B cell (primary cell): ENCODE measurements at regions not wholly inside any gene's neighbourhood (a gene's known extent, or its start where the extent isn't known, plus 50 kb on each side); places are given as distances from the start of the nearest gene placed in this dataset.

Source experiments
- ATAC-seq: fragments of 200-7000 bp; cut with Tn5 transposase; one replicate; pipeline ENCODE4 v1.10.0; 2021; ENCODE audit warnings: low read depth, mild to moderate bottlenecking, moderate number of reproducible peaks, moderate library complexity
- CTCF ChIA-PET: fragments of 350-600 bp; sonication (Branson Sonifier 250); formaldehyde crosslinking; loops from one replicate; lab custom pipeline; 2021; ENCODE audit warnings: antibody characterized with exemption, inconsistent platforms; lab: Charles Lee
- POLR2A ChIA-PET: fragments of 350-600 bp; sonication (Branson Sonifier 250); formaldehyde crosslinking; loops from one replicate; lab custom pipeline; 2021; ENCODE audit warnings: antibody characterized with exemption; lab: Charles Lee
- DNase-seq: peaks from one replicate; pipeline ENCODE4 v3.0.0; 2013
- H2AFZ ChIP-seq: 2 replicates; pipeline ENCODE4 v1.6.1; 2012; ENCODE audit warnings: mild to moderate bottlenecking, low read depth, low read length; ENCODE audit not compliant: insufficient read depth, poor library complexity, severe bottlenecking
- H3K27ac ChIP-seq, 2 donors: 1 replicate in 1 of 2; 2 replicates in 1 of 2; pipeline ENCODE4 v1.5.1; 2012 to 2013; ENCODE audit warnings: low read length in 2 of 2, mild to moderate bottlenecking in 2 of 2, moderate library complexity in 1 of 2
- H3K27me3 ChIP-seq, 4 experiments: fragments of 200-600 bp in 1 of 4; sonication (generic) in 1 of 4; replicated peaks in 1 of 4; 1 replicate in 2 of 4; 2 replicates in 2 of 4; pipeline versions ENCODE4 v1.6.1 to v1.7.0; 2013 to 2016; ENCODE audit warnings: low read length in 3 of 4, mild to moderate bottlenecking in 2 of 4, mixed read lengths in 1 of 4, moderate library complexity in 1 of 4; ENCODE audit not compliant: insufficient read depth in 4 of 4, control insufficient read depth in 3 of 4; ENCODE audit errors: control extremely low read depth in 1 of 4
- H3K36me3 ChIP-seq, 2 experiments: replicated peaks in 1 of 2; 1 replicate in 1 of 2; 2 replicates in 1 of 2; pipeline versions ENCODE4 v1.6.1 to v1.7.1; 2013; ENCODE audit warnings: low read length in 1 of 2; ENCODE audit not compliant: insufficient read depth in 2 of 2, control insufficient read depth in 1 of 2; ENCODE audit errors: control extremely low read depth in 1 of 2, extremely low read depth in 1 of 2
- H3K4me1 ChIP-seq, 2 donors: fragments of 200-600 bp in 1 of 2; sonication (generic) in 1 of 2; 1 replicate in 1 of 2; 2 replicates in 1 of 2; pipeline versions ENCODE4 v1.5.1 to v1.6.1; 2013 to 2017; ENCODE audit warnings: low read length in 2 of 2; ENCODE audit not compliant: control insufficient read depth in 2 of 2, insufficient read depth in 2 of 2
- H3K4me2 ChIP-seq: replicated peaks from 2 replicates; pipeline ENCODE3; 2012; ENCODE audit warnings: mild to moderate bottlenecking, low read depth, low read length; ENCODE audit not compliant: poor library complexity, severe bottlenecking
- H3K4me3 ChIP-seq, 5 experiments: fragments of 200-600 bp in 1 of 5; sonication (generic) in 1 of 5; 1 replicate in 3 of 5; 2 replicates in 2 of 5; pipeline versions ENCODE4 v1.5.1 to v1.7.0; 2011 to 2016; ENCODE audit warnings: low read length in 4 of 5, mild to moderate bottlenecking in 4 of 5, low read depth in 2 of 5, control low read depth in 1 of 5, moderate library complexity in 1 of 5; ENCODE audit not compliant: insufficient read depth in 1 of 5; ENCODE audit errors: control extremely low read depth in 1 of 5, extremely low read depth in 1 of 5
- H3K79me2 ChIP-seq: fragments of 200-600 bp; sonication (generic); one replicate; pipeline ENCODE4 v1.6.0; 2016; ENCODE audit warnings: low read length; ENCODE audit not compliant: control insufficient read depth, insufficient read depth
- H3K9ac ChIP-seq: fragments of 200-600 bp; sonication (generic); 2 replicates; pipeline ENCODE4 v1.6.1; 2017; ENCODE audit warnings: mild to moderate bottlenecking, low read length, moderate library complexity
- H3K9me3 ChIP-seq, 3 donors: one replicate each; pipeline versions ENCODE4 v1.6.1 to v1.7.1; 2013; ENCODE audit warnings: low read length in 2 of 3; ENCODE audit not compliant: control insufficient read depth in 2 of 3, insufficient read depth in 1 of 3; ENCODE audit errors: control extremely low read depth in 1 of 3
- H4K20me1 ChIP-seq: 2 replicates; pipeline ENCODE4 v1.6.0; 2012; ENCODE audit warnings: mild to moderate bottlenecking, low read length; ENCODE audit not compliant: insufficient read depth, control insufficient read depth, poor library complexity, severe bottlenecking
- H3K27ac Mint-ChIP-seq: one replicate; pipeline ENCODE4 v1.8.0; 2021; ENCODE audit warnings: mixed read lengths
- H3K27me3 Mint-ChIP-seq: one replicate; pipeline ENCODE4 v1.8.0; 2021; ENCODE audit warnings: mixed read lengths
- H3K4me1 Mint-ChIP-seq: one replicate; pipeline ENCODE4 v1.8.0; 2021; ENCODE audit warnings: mixed read lengths
- H3K4me3 Mint-ChIP-seq: one replicate; pipeline ENCODE4 v1.8.0; 2021; ENCODE audit warnings: mixed read lengths
- H3K9me3 Mint-ChIP-seq: one replicate; pipeline ENCODE4 v1.8.0; 2022; ENCODE audit warnings: mixed read lengths; ENCODE audit not compliant: insufficient read depth
- EZH2 ChIP-seq: IDR thresholded peaks from 2 replicates; pipeline ENCODE4 v1.6.1; 2012; ENCODE audit warnings: borderline replicate concordance, low read depth, mild to moderate bottlenecking, moderate library complexity, low read length; ENCODE audit not compliant: insufficient read depth, poor library complexity, severe bottlenecking
- WGBS: methylation state at CpG from one replicate; pipeline ENCODE4 v1.1.5; 2013; ENCODE audit warnings: missing lambda C conversion rate; ENCODE audit not compliant: insufficient coverage; 5-methylcytosine and 5-hydroxymethylcytosine counted together
- intact Hi-C: fragments of 100-400 bp; cut with micrococcal nuclease; formaldehyde crosslinking; loops from one replicate; pipeline ENCODE4 v1.10.0; 2022
- TF ChIP-seq, protein P1 (sequence below): fragments of 200-600 bp; IDR thresholded peaks from one replicate; pipeline ENCODE4 v1.8.0; 2022; ENCODE audit warnings: antibody characterized with exemption, mild to moderate bottlenecking

DNA sequence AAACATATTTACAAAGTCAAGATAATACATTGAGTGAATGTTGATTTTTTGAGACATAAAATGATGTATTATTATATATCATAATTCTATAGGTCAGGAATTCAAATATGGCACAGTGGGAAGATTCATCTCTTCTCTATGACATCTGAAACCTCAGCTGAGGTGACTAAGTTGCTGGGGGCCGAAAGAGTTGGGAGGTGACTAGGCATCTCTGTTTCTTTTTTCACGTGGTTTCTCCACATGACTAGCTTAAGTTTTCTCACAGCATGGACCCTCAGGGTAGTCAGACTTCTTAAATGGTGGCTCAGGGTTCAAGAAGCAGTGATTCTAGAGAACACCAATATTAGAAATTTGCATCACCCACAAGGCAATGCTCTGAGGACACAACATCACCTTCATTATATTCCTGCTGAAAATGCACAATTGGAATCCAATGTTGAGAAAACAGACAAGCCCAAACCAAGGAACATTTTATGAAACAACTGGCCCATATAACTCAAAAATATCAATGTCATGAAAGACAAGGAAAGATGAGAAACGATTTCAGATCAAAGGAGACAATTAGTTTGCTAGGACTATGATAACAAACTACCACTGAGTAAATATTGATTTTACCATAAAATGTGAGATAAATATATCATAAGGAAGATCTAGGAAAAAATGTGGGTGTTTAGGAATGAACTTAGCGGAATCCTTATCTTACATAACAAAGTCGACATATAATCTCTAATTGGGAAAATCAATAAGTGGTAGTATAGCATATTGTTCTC is 273.3 kb upstream of the IRAK1BP1 start:
- no peak for TF ChIP-seq EZH2
- TF ChIP-seq, protein P1, sequence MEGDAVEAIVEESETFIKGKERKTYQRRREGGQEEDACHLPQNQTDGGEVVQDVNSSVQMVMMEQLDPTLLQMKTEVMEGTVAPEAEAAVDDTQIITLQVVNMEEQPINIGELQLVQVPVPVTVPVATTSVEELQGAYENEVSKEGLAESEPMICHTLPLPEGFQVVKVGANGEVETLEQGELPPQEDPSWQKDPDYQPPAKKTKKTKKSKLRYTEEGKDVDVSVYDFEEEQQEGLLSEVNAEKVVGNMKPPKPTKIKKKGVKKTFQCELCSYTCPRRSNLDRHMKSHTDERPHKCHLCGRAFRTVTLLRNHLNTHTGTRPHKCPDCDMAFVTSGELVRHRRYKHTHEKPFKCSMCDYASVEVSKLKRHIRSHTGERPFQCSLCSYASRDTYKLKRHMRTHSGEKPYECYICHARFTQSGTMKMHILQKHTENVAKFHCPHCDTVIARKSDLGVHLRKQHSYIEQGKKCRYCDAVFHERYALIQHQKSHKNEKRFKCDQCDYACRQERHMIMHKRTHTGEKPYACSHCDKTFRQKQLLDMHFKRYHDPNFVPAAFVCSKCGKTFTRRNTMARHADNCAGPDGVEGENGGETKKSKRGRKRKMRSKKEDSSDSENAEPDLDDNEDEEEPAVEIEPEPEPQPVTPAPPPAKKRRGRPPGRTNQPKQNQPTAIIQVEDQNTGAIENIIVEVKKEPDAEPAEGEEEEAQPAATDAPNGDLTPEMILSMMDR: no peak

DNA sequence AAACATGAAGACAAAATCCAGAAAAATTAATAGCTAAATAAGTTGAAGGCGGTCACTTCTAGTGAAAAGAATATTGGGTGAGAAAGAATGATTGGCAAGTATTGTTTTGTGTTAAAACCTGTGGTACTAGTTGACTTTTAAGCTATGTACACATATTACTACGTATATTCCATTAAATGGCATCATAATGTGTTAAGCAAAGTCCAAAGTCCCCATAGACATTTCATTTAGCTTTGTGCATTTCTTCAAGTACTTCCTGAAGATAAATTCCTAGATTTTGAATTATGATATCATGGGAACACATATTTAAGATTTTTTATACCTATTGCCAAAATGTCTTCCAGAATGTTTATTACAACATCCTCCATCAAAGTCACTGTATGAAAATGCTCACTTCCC is 272.7 kb upstream of the IRAK1BP1 start:
- Mint-ChIP-seq H3K4me1 (no peaks in the 10 kb centered on the region), H3K4me3 (no peak overlapping the region), H3K27ac (no peak overlapping the region), H3K27me3 (no peaks in the 10 kb centered on the region), H3K9me3 (peaks cover 2% of the 10 kb centered on the region)
- ChIA-PET POLR2A (no interaction called here), CTCF (no interaction called here)
- no peaks in the 10 kb centered on the region for H3K4me1 ChIP-seq
- H3K4me3 ChIP-seq: no peak overlapping the region
- H3K36me3 ChIP-seq: no peaks in the 10 kb centered on the region
- H3K27ac ChIP-seq: no peak overlapping the region
- DNase-seq (no peak), ATAC-seq (no peak)
- intact Hi-C loops: no loop called here
- TF ChIP-seq EZH2: no peak
- TF ChIP-seq, protein P1: no peak
- H2AFZ ChIP-seq: no peak overlapping the region
- H3K4me2 ChIP-seq: no peak overlapping the region
- no peaks in the 10 kb centered on the region for H3K79me2 ChIP-seq
- no peaks in the 10 kb centered on the region for H3K9me3 ChIP-seq
- no CpG with 5 or more reads among the region's 2 CpGs for WGBS
- H4K20me1 ChIP-seq: no peaks in the 10 kb centered on the region
- H3K9ac ChIP-seq: no peak overlapping the region
- H3K27me3 ChIP-seq: no peaks in the 10 kb centered on the region

More for the DNA sequence above, 273.3 kb upstream of the IRAK1BP1 start:
- no peaks in the 10 kb centered on the region for H3K27me3 ChIP-seq
- no peak overlapping the region for H2AFZ ChIP-seq
- H3K79me2 ChIP-seq: no peaks in the 10 kb centered on the region
- no peak overlapping the region for H3K4me3 ChIP-seq
- ATAC-seq (no peak), DNase-seq (no peak)
- no peak overlapping the region for H3K9ac ChIP-seq
- ChIA-PET CTCF (no interaction called here), POLR2A (no interaction called here)
- H4K20me1 ChIP-seq: no peaks in the 10 kb centered on the region
- Mint-ChIP-seq H3K27me3 (no peaks in the 10 kb centered on the region), H3K27ac (no peak overlapping the region), H3K4me3 (no peak overlapping the region), H3K9me3 (peaks cover 2% of the 10 kb centered on the region), H3K4me1 (no peaks in the 10 kb centered on the region)
- H3K27ac ChIP-seq: no peak overlapping the region
- intact Hi-C loops: no loop called here
- no peak overlapping the region for H3K4me2 ChIP-seq
- H3K36me3 ChIP-seq: no peaks in the 10 kb centered on the region
- WGBS: 67% methylated on average over 2 of the region's 5 CpGs
- no peaks in the 10 kb centered on the region for H3K4me1 ChIP-seq
- H3K9me3 ChIP-seq: no peaks in the 10 kb centered on the region
